Neural progenitor cell (in vitro differentiated cells): ENCODE measurements at regions not wholly inside any gene's neighbourhood (a gene's known extent, or its start where the extent isn't known, plus 50 kb on each side); places are given as distances from the start of the nearest gene placed in this dataset.

Experiments used
- EZH2 ChIP-seq: fragments of 200-600 bp; sonication (generic); IDR thresholded peaks from 2 replicates; pipeline ENCODE4 v1.6.1; 2017; ENCODE audit warnings: antibody characterized with exemption, mild to moderate bottlenecking, moderate library complexity
- TF ChIP-seq, protein P1 (sequence below): fragments of 200-600 bp; sonication (generic); IDR thresholded peaks from 2 replicates; pipeline ENCODE4 v1.5.1; 2017; ENCODE audit warnings: antibody characterized with exemption, mild to moderate bottlenecking

DNA sequence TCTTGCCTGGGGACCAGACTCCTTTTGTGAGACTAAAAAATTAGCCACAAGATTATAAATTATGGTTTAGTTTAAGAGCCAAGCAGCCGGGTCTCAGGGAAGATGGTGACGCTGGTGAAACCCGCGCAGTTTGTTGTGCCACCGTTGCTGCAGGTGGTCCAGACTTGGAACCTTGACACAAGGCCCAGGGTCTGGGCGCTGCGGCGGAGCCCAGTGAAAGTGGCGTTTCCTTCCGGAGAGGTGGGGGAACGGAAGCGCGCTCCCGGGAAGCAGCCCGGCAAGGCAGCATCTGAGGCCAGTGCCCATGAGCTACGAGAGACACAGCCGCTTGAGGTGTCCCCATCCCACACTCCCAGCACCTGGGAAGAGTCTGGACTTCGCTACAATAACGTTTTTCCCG is 131.6 kb downstream of the SKIDA1 start:
- TF ChIP-seq, protein P1, sequence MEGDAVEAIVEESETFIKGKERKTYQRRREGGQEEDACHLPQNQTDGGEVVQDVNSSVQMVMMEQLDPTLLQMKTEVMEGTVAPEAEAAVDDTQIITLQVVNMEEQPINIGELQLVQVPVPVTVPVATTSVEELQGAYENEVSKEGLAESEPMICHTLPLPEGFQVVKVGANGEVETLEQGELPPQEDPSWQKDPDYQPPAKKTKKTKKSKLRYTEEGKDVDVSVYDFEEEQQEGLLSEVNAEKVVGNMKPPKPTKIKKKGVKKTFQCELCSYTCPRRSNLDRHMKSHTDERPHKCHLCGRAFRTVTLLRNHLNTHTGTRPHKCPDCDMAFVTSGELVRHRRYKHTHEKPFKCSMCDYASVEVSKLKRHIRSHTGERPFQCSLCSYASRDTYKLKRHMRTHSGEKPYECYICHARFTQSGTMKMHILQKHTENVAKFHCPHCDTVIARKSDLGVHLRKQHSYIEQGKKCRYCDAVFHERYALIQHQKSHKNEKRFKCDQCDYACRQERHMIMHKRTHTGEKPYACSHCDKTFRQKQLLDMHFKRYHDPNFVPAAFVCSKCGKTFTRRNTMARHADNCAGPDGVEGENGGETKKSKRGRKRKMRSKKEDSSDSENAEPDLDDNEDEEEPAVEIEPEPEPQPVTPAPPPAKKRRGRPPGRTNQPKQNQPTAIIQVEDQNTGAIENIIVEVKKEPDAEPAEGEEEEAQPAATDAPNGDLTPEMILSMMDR, result no peak
- no peak for TF ChIP-seq EZH2
